SK-N-SH (cell line): ENCODE measurements at regions not wholly inside any gene's neighbourhood (a gene's known extent, or its start where the extent isn't known, plus 50 kb on each side); places are given as distances from the start of the nearest gene placed in this dataset.

ENCODE experiments used
- CTCF ChIA-PET: fragments of 300-600, 350-600 bp; formaldehyde crosslinking; extraction: SDS; loops from one replicate; lab custom pipeline; 2021; lab: Yijun Ruan, JAX
- POLR2A ChIA-PET: fragments of 350-600 bp; sonication (Branson Sonifier 250); formaldehyde crosslinking; extraction: SDS; loops from one replicate; lab custom pipeline; 2020; ENCODE audit warnings: antibody characterized with exemption, inconsistent platforms; lab: Yijun Ruan, JAX
- DNase-seq: peaks from one replicate; pipeline ENCODE4 v3.0.0; 2012
- H2AFZ ChIP-seq: fragments of 200-600 bp; sonication (generic); 2 replicates; pipeline ENCODE4 v1.8.1; 2016; ENCODE audit warnings: antibody characterized with exemption, mild to moderate bottlenecking, low read depth
- H3F3A ChIP-seq: fragments of 200-600 bp; sonication (generic); replicated peaks from 2 replicates; pipeline ENCODE3; 2016; ENCODE audit warnings: antibody characterized with exemption, mild to moderate bottlenecking; ENCODE audit not compliant: insufficient read depth
- H3K27ac ChIP-seq, 2 experiments: fragments of 200-500 bp in 1 of 2; fragments of 200-600 bp in 1 of 2; sonication (Bioruptor generic) in 1 of 2; sonication (generic), shearing (Covaris generic) in 1 of 2; 2 replicates each; pipeline versions ENCODE4 v1.5.1 to v1.6.1; 2014 to 2016; ENCODE audit warnings: low read depth in 2 of 2, inconsistent platforms in 1 of 2, low read length in 1 of 2, mild to moderate bottlenecking in 1 of 2, mixed read lengths in 1 of 2
- H3K27me3 ChIP-seq: fragments of 200-600 bp; sonication (generic), shearing (Covaris generic); 2 replicates; pipeline ENCODE4 v1.6.1; 2016; ENCODE audit warnings: mixed run types; ENCODE audit not compliant: insufficient read depth
- H3K36me3 ChIP-seq, 2 experiments: fragments of 200-500 bp in 1 of 2; fragments of 200-600 bp in 1 of 2; sonication (Bioruptor generic) in 1 of 2; sonication (generic) in 1 of 2; replicated peaks in 1 of 2; 2 replicates each; pipeline versions ENCODE3 to v1.5.1; 2014 to 2016; ENCODE audit warnings: low read length in 1 of 2, mild to moderate bottlenecking in 1 of 2; ENCODE audit not compliant: insufficient read depth in 2 of 2, control insufficient read depth in 1 of 2
- H3K4me1 ChIP-seq, 2 experiments: fragments of 200-500 bp in 1 of 2; fragments of 200-600 bp in 1 of 2; sonication (Bioruptor generic) in 1 of 2; sonication (generic), shearing (Covaris generic) in 1 of 2; 2 replicates each; pipeline versions ENCODE4 v1.5.1 to v1.6.1; 2014 to 2016; ENCODE audit warnings: low read depth in 1 of 2, low read length in 1 of 2, mixed run types in 1 of 2; ENCODE audit not compliant: insufficient read depth in 2 of 2, control insufficient read depth in 1 of 2
- H3K4me2 ChIP-seq: fragments of 200-600 bp; sonication (generic), shearing (Covaris generic); 2 replicates; pipeline ENCODE4 v1.6.1; 2017; ENCODE audit warnings: mixed run types
- H3K4me3 ChIP-seq, 2 experiments: fragments of 200-500 bp in 1 of 2; fragments of 200-600 bp in 1 of 2; sonication (Bioruptor generic) in 1 of 2; sonication (generic), shearing (Covaris generic) in 1 of 2; 2 replicates each; pipeline versions ENCODE4 v1.5.1 to v1.8.1; 2014 to 2016; ENCODE audit warnings: low read depth in 2 of 2, inconsistent platforms in 1 of 2, low read length in 1 of 2, mild to moderate bottlenecking in 1 of 2, mixed read lengths in 1 of 2, moderate library complexity in 1 of 2
- H3K79me2 ChIP-seq: fragments of 200-600 bp; sonication (generic); 2 replicates; pipeline ENCODE4 v1.8.1; 2017; ENCODE audit warnings: mild to moderate bottlenecking; ENCODE audit not compliant: insufficient read depth
- H3K9ac ChIP-seq: fragments of 200-600 bp; sonication (generic); 2 replicates; pipeline ENCODE4 v1.6.1; 2017; ENCODE audit warnings: mixed run types
- H3K9me2 ChIP-seq: fragments of 200-600 bp; sonication (generic); 2 replicates; pipeline ENCODE4 v1.6.1; 2017; ENCODE audit warnings: mixed run types
- H3K9me3 ChIP-seq: fragments of 200-600 bp; sonication (generic); 2 replicates; pipeline ENCODE4 v1.6.1; 2017; ENCODE audit warnings: mixed run types, mild to moderate bottlenecking, moderate library complexity
- H4K20me1 ChIP-seq: fragments of 200-600 bp; sonication (generic); 2 replicates; pipeline ENCODE4 v1.6.1; 2017; ENCODE audit warnings: mild to moderate bottlenecking, mixed run types; ENCODE audit not compliant: insufficient read depth
- CHD2 ChIP-seq: fragments of 150-350 bp; IDR thresholded peaks from 2 replicates; pipeline ENCODE4 v1.6.1; 2018; ENCODE audit warnings: low read length; ENCODE audit not compliant: partially characterized antibody
- CTCF ChIP-seq: fragments of 200-600 bp; sonication (generic); IDR thresholded peaks from 2 replicates; pipeline ENCODE4 v1.6.1; 2017; ENCODE audit warnings: antibody characterized with exemption, mild to moderate bottlenecking, moderate library complexity
- EP300 ChIP-seq, 2 experiments: IDR thresholded peaks; 2 replicates each; pipeline versions ENCODE4 v1.4.0 to v1.6.1; 2012; ENCODE audit warnings: borderline replicate concordance in 1 of 2, low read depth in 1 of 2, low read length in 1 of 2
- EZH2phosphoT487 ChIP-seq: fragments of 200-600 bp; sonication (generic); IDR thresholded peaks from 2 replicates; pipeline ENCODE4 v1.6.1; 2017; ENCODE audit warnings: low read depth, mixed run types, mild to moderate bottlenecking, antibody characterized with exemption, moderate library complexity, borderline replicate concordance
- FOSL2 ChIP-seq: IDR thresholded peaks from 2 replicates; pipeline ENCODE4 v1.4.0; 2012; ENCODE audit warnings: low read depth, mild to moderate bottlenecking, moderate library complexity, borderline replicate concordance
- FOXM1 ChIP-seq: IDR thresholded peaks from 2 replicates; pipeline ENCODE4 v1.4.0; 2012; ENCODE audit warnings: low read depth, mild to moderate bottlenecking
- GABPA ChIP-seq: IDR thresholded peaks from 2 replicates; pipeline ENCODE4 v1.4.0; 2012; ENCODE audit warnings: low read depth, mild to moderate bottlenecking
- IRF3 ChIP-seq: fragments of 150-350 bp; IDR thresholded peaks from 2 replicates; pipeline ENCODE4 v1.6.1; 2016; ENCODE audit warnings: mild to moderate bottlenecking, low read depth, low read length
- JUND ChIP-seq: IDR thresholded peaks from 2 replicates; pipeline ENCODE4 v1.4.0; 2012
- MAX ChIP-seq: IDR thresholded peaks from 2 replicates; pipeline ENCODE4 v1.4.0; 2012; ENCODE audit warnings: low read depth
- NFIC ChIP-seq: IDR thresholded peaks from 2 replicates; pipeline ENCODE4 v1.4.0; 2012; ENCODE audit warnings: borderline replicate concordance
- NRF1 ChIP-seq: IDR thresholded peaks from 2 replicates; pipeline ENCODE4 v1.6.1; 2012; ENCODE audit warnings: low read depth, mild to moderate bottlenecking, low read length
- POLR2AphosphoS5 ChIP-seq: IDR thresholded peaks from 2 replicates; pipeline ENCODE4 v1.6.1; 2012; ENCODE audit warnings: low read depth, low read length
- RAD21 ChIP-seq: IDR thresholded peaks from 2 replicates; pipeline ENCODE4 v1.6.1; 2012; ENCODE audit warnings: mild to moderate bottlenecking, low read length
- RCOR1 ChIP-seq: fragments of 150-350 bp; IDR thresholded peaks from 2 replicates; pipeline ENCODE4 v1.6.1; 2017; ENCODE audit warnings: antibody characterized with exemption, low read length
- RXRA ChIP-seq: IDR thresholded peaks from 2 replicates; pipeline ENCODE4 v1.4.0; 2012; ENCODE audit warnings: low read depth, mild to moderate bottlenecking, borderline replicate concordance
- SIN3A ChIP-seq: IDR thresholded peaks from 2 replicates; pipeline ENCODE4 v1.6.1; 2012; ENCODE audit warnings: low read depth, mild to moderate bottlenecking, low read length, moderate library complexity, borderline replicate concordance
- SMC3 ChIP-seq: IDR thresholded peaks from 2 replicates; pipeline ENCODE4 v1.6.1; 2012; ENCODE audit warnings: low read depth, low read length, improper control_type of control experiment
- TAF1 ChIP-seq: IDR thresholded peaks from 2 replicates; pipeline ENCODE4 v1.6.1; 2012; ENCODE audit warnings: low read depth, mild to moderate bottlenecking, low read length, moderate library complexity, borderline replicate concordance
- USF2 ChIP-seq: fragments of 150-350 bp; IDR thresholded peaks from 2 replicates; pipeline ENCODE4 v1.6.1; 2017; ENCODE audit warnings: antibody characterized with exemption, low read length, low read depth, borderline replicate concordance
- ZBTB33 ChIP-seq: IDR thresholded peaks from 2 replicates; pipeline ENCODE4 v1.4.0; 2012; ENCODE audit warnings: low read depth, borderline replicate concordance
- WGBS: methylation state at CpG from one replicate; pipeline ENCODE4 v1.1.6; 2017; ENCODE audit warnings: low lambda C conversion rate; 5-methylcytosine and 5-hydroxymethylcytosine counted together

GRCh38 chr12:67370979-67371378 lies 101.8 kb downstream of the CAND1 start:
- H3K27ac ChIP-seq: no peak overlapping the region
- no peaks in the 10 kb centered on the region for H4K20me1 ChIP-seq
- H3K4me2 ChIP-seq: no peak overlapping the region
- ChIA-PET CTCF (interaction anchor here (1.5 to 2.8 kb wide), 3 partner anchors 12 to 18 kb away, joined by 4 to 9 read pairs (median 7); no protein-coding TSS in a partner anchor), POLR2A (no interaction called here)
- no peak for DNase-seq
- no peaks in the 10 kb centered on the region for H3K36me3 ChIP-seq
- no peaks in the 10 kb centered on the region for H3K27me3 ChIP-seq
- no peaks in the 10 kb centered on the region for H3K79me2 ChIP-seq
- no peaks in the 10 kb centered on the region for H3K9me2 ChIP-seq
- H3K9ac ChIP-seq: no peak overlapping the region
- no peak overlapping the region for H3K4me3 ChIP-seq
- TF ChIP-seq RAD21 (no peak), GABPA (no peak), USF2 (no peak), POLR2AphosphoS5 (no peak), CHD2 (no peak), FOXM1 (no peak), FOSL2 (no peak), SIN3A (no peak), JUND (no peak), SMC3 (no peak), EP300 (IDR thresholded peaks at IDR 0.05; ENCODE audit: borderline replicate concordance in 1 of 2, low read depth in 1 of 2, low read length in 1 of 2) (no peak), CTCF (no peak), RXRA (no peak), NRF1 (no peak)
- no peaks in the 10 kb centered on the region for H3K4me1 ChIP-seq
- peaks cover 4% of the 10 kb centered on the region; the same call in 1 of the 2 replicates for H3K9me3 ChIP-seq
- H2AFZ ChIP-seq: no peak overlapping the region
- H3F3A ChIP-seq: no peaks in the 10 kb centered on the region

- Histone ChIP-seq H3K9me3 (peaks cover 3% of the 10 kb centered on the region; the same call in 1 of the 2 replicates), H3F3A (no peaks in the 10 kb centered on the region), H3K79me2 (no peaks in the 10 kb centered on the region), H3K9me2 (no peaks in the 10 kb centered on the region), H3K4me1 (no peaks in the 10 kb centered on the region), H3K27ac (no peak overlapping the region), H3K4me3 (no peak overlapping the region), H4K20me1 (no peaks in the 10 kb centered on the region), H3K9ac (no peak overlapping the region), H2AFZ (no peak overlapping the region), H3K4me2 (no peak overlapping the region), H3K36me3 (no peaks in the 10 kb centered on the region), H3K27me3 (no peaks in the 10 kb centered on the region)
- POLR2A ChIA-PET: no interaction called here
- CTCF ChIA-PET: interaction anchor here (0.8 to 1.8 kb wide), 5 partner anchors 8 to 566 kb away, joined by 3 to 8 read pairs (median 3); no protein-coding TSS in a partner anchor
- WGBS: 52% methylated on average over 4 of the region's 4 CpGs
- TF ChIP-seq MAX (no peak), IRF3 (no peak), POLR2AphosphoS5 (no peak), SIN3A (no peak), GABPA (no peak), ZBTB33 (no peak), EZH2phosphoT487 (no peak), RCOR1 (no peak), NFIC (no peak), USF2 (no peak), CHD2 (no peak), FOXM1 (no peak), TAF1 (no peak)
- no peak for DNase-seq
These were observed 107.9 kb downstream of the CAND1 start for GRCh38 chr12:67377021-67377420.
